ENCODE measurements at regions not wholly inside any gene's neighbourhood (a gene's known extent, or its start where the extent isn't known, plus 50 kb on each side); places are given as distances from the start of the nearest gene placed in this dataset.

GRCh38 chr6:20338156-20338555 is 63.5 kb upstream of the E2F3 start:
- TF ChIP-seq CTCF (IDR thresholded peaks at IDR 0.05; ENCODE audit: poor library complexity) (no peak), EZH2 (IDR thresholded peaks at IDR 0.05; ENCODE audit: borderline replicate concordance) (no peak)

Measured in hepatocyte (in vitro differentiated cells).